T-cell (primary cell): ENCODE measurements at regions not wholly inside any gene's neighbourhood (a gene's known extent, or its start where the extent isn't known, plus 50 kb on each side); places are given as distances from the start of the nearest gene placed in this dataset.
"Not testable (repeated sequence)": the region's sequence is repeated elsewhere in the genome, so short reads cannot be mapped to it uniquely, and the experiment has no call there.

ENCODE experiments used
- ATAC-seq, 4 experiments: fragments of 200-7000 bp in 3 of 4; fragments of 150-1000 bp in 1 of 4; cut with Tn5 transposase; replicated peaks in 1 of 4; 1 replicate in 3 of 4; 2 replicates in 1 of 4; pipeline ENCODE4 v1.10.0; 2021; ENCODE audit warnings: moderate library complexity in 3 of 4, mild to moderate bottlenecking in 2 of 4, moderate number of reproducible peaks in 1 of 4
- CTCF ChIA-PET, 2 donors: fragments of 300-600 bp; sonication (Branson Sonifier 250); formaldehyde crosslinking; loops; one replicate each; lab custom pipeline; 2022; ENCODE audit warnings: antibody characterized with exemption in 2 of 2; lab: Charles Lee
- POLR2A ChIA-PET, 2 donors: fragments of 300-600 bp; sonication (Branson Sonifier 250); formaldehyde crosslinking; loops; one replicate each; lab custom pipeline; 2022; ENCODE audit warnings: antibody characterized with exemption in 2 of 2; lab: Charles Lee
- DNase-seq, 35 experiments: peaks; one replicate each; pipeline versions ENCODE4 v3.0.0 to v3.0.0-alpha.2; 2013 to 2023
- H3K27ac ChIP-seq: one replicate; pipeline ENCODE4 v1.5.1; 2013; ENCODE audit warnings: low read length
- H3K27me3 ChIP-seq, 2 experiments: replicated peaks in 1 of 2; 1 replicate in 1 of 2; 2 replicates in 1 of 2; pipeline versions ENCODE4 v1.6.1 to v1.7.0; 2013; ENCODE audit warnings: low read length in 1 of 2, mixed read lengths in 1 of 2; ENCODE audit not compliant: control insufficient read depth in 2 of 2, insufficient read depth in 2 of 2; ENCODE audit errors: extremely low read depth in 1 of 2
- H3K36me3 ChIP-seq, 2 donors: 1 replicate in 1 of 2; 2 replicates in 1 of 2; pipeline versions ENCODE4 v1.6.1 to v1.7.0; 2013; ENCODE audit warnings: low read length in 1 of 2; ENCODE audit not compliant: control insufficient read depth in 2 of 2, insufficient read depth in 1 of 2; ENCODE audit errors: extremely low read depth in 1 of 2
- H3K4me1 ChIP-seq, 2 experiments: 1 replicate in 1 of 2; 2 replicates in 1 of 2; pipeline versions ENCODE4 v1.6.1 to v1.7.0; 2013; ENCODE audit warnings: low read length in 2 of 2, mixed read lengths in 1 of 2; ENCODE audit not compliant: insufficient read depth in 2 of 2, control insufficient read depth in 1 of 2; ENCODE audit errors: extremely low read depth in 1 of 2
- H3K4me3 ChIP-seq, 2 donors: 1 replicate in 1 of 2; 2 replicates in 1 of 2; pipeline versions ENCODE4 v1.5.1 to v1.7.0; 2013; ENCODE audit warnings: mild to moderate bottlenecking in 2 of 2, low read length in 1 of 2, moderate library complexity in 1 of 2; ENCODE audit not compliant: control insufficient read depth in 1 of 2; ENCODE audit errors: extremely low read depth in 1 of 2
- H3K9me3 ChIP-seq: 2 replicates; pipeline ENCODE4 v1.7.0; 2013
- H3K27ac Mint-ChIP-seq, 2 donors: one replicate each; pipeline ENCODE4 v1.8.0; 2020 to 2021; ENCODE audit warnings: mild to moderate bottlenecking in 2 of 2, mixed read lengths in 2 of 2
- H3K27me3 Mint-ChIP-seq, 2 donors: one replicate each; pipeline ENCODE4 v1.8.0; 2021 to 2022; ENCODE audit warnings: mixed read lengths in 2 of 2
- H3K36me3 Mint-ChIP-seq: one replicate; pipeline ENCODE4 v1.8.0; 2021; ENCODE audit warnings: mixed read lengths
- H3K4me1 Mint-ChIP-seq, 3 donors: one replicate each; pipeline ENCODE4 v1.8.0; 2020 to 2022; ENCODE audit warnings: mixed read lengths in 3 of 3, mild to moderate bottlenecking in 1 of 3
- H3K4me3 Mint-ChIP-seq, 3 donors: one replicate each; pipeline ENCODE4 v1.8.0; 2020 to 2022; ENCODE audit warnings: mild to moderate bottlenecking in 3 of 3, mixed read lengths in 3 of 3, moderate library complexity in 3 of 3
- H3K9me3 Mint-ChIP-seq, 3 donors: one replicate each; pipeline ENCODE4 v1.8.0; 2020 to 2022; ENCODE audit warnings: mixed read lengths in 3 of 3
- WGBS: methylation state at CpG from one replicate; pipeline ENCODE4 v1.1.5; 2013; ENCODE audit warnings: missing lambda C conversion rate; ENCODE audit not compliant: insufficient coverage; 5-methylcytosine and 5-hydroxymethylcytosine counted together

DNA sequence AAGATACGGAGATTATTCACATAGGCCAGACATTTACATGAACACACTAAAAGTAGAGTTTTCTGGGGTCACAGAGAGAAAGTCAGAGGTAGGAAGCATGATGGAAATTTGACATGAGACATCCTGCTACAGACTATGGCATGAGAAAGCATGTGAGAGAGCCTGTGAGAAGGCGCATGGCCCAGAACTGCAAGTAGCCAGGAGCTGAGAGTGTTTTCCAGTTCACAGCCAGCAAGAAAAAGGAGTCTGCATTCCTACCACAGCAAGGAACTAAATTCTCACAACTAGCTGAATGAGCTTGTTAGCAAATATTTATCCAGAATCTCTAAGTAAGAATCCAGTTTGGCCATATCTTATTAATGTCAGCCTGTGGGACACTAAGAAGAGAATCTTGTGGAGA is 673.3 kb downstream of the BRINP3 start:
- no peaks in the 10 kb centered on the region for H3K36me3 Mint-ChIP-seq
- H3K4me3 Mint-ChIP-seq: no peak overlapping the region
- POLR2A ChIA-PET: no interaction called here
- H3K4me1 Mint-ChIP-seq: no peaks in the 10 kb centered on the region
- Histone ChIP-seq H3K36me3 (no peaks in the 10 kb centered on the region), H3K4me1 (no peaks in the 10 kb centered on the region), H3K27ac (no peak overlapping the region), H3K27me3 (no peaks in the 10 kb centered on the region), H3K9me3 (no peaks in the 10 kb centered on the region), H3K4me3 (no peak overlapping the region)
- peaks cover 5 to 20% (median 11%) of the 10 kb centered on the region in 3 donors for H3K9me3 Mint-ChIP-seq
- no peak overlapping the region for H3K27ac Mint-ChIP-seq
- CTCF ChIA-PET: no interaction called here
- WGBS: no CpG with 5 or more reads among the region's 2 CpGs
- ATAC-seq: no peak
- DNase-seq: no peak
- H3K27me3 Mint-ChIP-seq: no peaks in the 10 kb centered on the region

DNA sequence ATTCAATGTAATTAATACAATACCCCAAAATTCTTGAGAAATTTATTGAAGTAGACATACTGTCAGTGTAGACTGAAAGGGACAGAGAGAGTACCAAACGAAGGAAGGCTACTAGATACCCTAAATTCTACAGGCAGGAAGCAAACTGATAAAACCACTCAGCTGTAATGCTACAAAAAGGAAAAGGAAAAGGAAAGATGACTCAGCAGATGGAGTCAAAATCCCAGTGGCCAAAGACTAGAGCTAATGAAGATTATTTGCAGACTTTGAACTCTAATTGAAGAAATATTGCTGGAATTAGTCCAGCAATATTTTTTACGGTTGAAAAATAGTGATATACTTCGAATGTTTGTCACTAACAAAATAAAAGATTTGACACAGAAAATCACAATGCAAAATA is 671.9 kb downstream of the BRINP3 start:
- H3K27ac ChIP-seq: no peak overlapping the region
- no peak overlapping the region for H3K27ac Mint-ChIP-seq
- no peaks in the 10 kb centered on the region for H3K4me1 Mint-ChIP-seq
- no peaks in the 10 kb centered on the region for H3K36me3 Mint-ChIP-seq
- H3K9me3 ChIP-seq: no peaks in the 10 kb centered on the region
- ChIA-PET POLR2A (no interaction called here), CTCF (no interaction called here)
- H3K27me3 Mint-ChIP-seq: no peaks in the 10 kb centered on the region
- H3K4me3 Mint-ChIP-seq: no peak overlapping the region
- H3K36me3 ChIP-seq: no peaks in the 10 kb centered on the region
- peaks cover 2 to 17% (median 11%) of the 10 kb centered on the region in 3 donors for H3K9me3 Mint-ChIP-seq
- DNase-seq (no peak), ATAC-seq (no peak)
- no CpG with 5 or more reads among the region's 3 CpGs for WGBS
- H3K4me3 ChIP-seq: no peak overlapping the region
- H3K27me3 ChIP-seq: no peaks in the 10 kb centered on the region
- no peaks in the 10 kb centered on the region for H3K4me1 ChIP-seq

- H3K36me3 Mint-ChIP-seq, H3K4me1 ChIP-seq, CTCF ChIA-PET, H3K9me3 ChIP-seq, H3K27ac Mint-ChIP-seq, POLR2A ChIA-PET, ATAC-seq, H3K27ac ChIP-seq, H3K4me3 ChIP-seq, H3K36me3 ChIP-seq, H3K4me1 Mint-ChIP-seq, H3K27me3 Mint-ChIP-seq, H3K27me3 ChIP-seq, H3K9me3 Mint-ChIP-seq, H3K4me3 Mint-ChIP-seq, DNase-seq: not testable (repeated sequence)
- 76% methylated on average over 6 of the region's 10 CpGs for WGBS
Measured at GRCh38 chr1:189810639-189811038, 667.0 kb downstream of the BRINP3 start.

DNA sequence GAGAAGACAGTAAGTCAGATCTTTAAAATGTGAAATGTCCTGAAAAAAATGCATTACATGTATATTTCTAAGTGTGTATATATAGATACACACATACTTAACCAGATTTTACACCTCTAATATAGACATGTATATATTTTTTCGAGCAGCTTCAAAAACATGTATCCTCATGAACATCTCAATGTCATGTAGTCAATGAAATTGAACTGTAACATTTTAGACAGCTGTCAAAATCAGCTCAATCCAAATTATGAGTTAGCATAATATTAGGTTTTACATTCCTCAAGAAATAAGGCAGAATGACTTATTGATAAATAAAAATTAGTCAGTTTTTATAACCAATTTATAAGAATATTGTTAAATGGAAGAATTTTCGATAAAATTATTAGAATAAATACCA is 665.7 kb downstream of the BRINP3 start:
- H3K9me3 Mint-ChIP-seq: peaks cover under 1 to 6% (median 3%) of the 10 kb centered on the region in 3 donors
- H3K4me3 Mint-ChIP-seq: no peak overlapping the region
- H3K9me3 ChIP-seq: no peaks in the 10 kb centered on the region
- H3K4me3 ChIP-seq: no peak overlapping the region
- H3K4me1 Mint-ChIP-seq: no peaks in the 10 kb centered on the region
- H3K36me3 Mint-ChIP-seq: no peaks in the 10 kb centered on the region
- ChIA-PET POLR2A (no interaction called here), CTCF (no interaction called here)
- H3K27ac ChIP-seq: no peak overlapping the region
- H3K27me3 Mint-ChIP-seq: no peaks in the 10 kb centered on the region
- no peak for ATAC-seq
- no peak overlapping the region for H3K27ac Mint-ChIP-seq
- no peaks in the 10 kb centered on the region for H3K4me1 ChIP-seq
- no peaks in the 10 kb centered on the region for H3K27me3 ChIP-seq
- no peak for DNase-seq
- H3K36me3 ChIP-seq: no peaks in the 10 kb centered on the region
- WGBS: no CpG with 5 or more reads among the region's 2 CpGs

DNA sequence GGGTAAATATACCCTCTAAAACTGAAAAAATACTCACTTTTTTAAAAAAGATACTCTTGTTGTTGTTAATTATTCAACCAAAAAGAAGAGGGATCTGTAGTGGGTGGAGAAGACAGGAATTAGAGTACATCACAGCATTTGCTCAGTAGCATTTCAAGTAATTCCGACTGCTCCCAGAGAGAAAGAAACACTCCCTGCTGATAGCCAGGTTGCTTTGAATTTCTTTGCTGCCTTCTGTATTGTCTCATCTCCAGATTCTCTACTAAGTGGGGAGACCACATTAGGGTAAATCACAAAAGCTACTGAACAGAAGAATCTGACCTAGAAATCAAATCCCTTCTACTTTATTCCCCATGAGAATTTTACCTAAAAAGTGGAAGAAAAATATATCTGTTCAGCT is 661.1 kb downstream of the BRINP3 start:
- ATAC-seq (no peak), DNase-seq (no peak)
- Mint-ChIP-seq H3K4me3 (no peak overlapping the region), H3K4me1 (no peaks in the 10 kb centered on the region), H3K27me3 (no peaks in the 10 kb centered on the region), H3K36me3 (no peaks in the 10 kb centered on the region), H3K9me3 (peaks cover 8 to 10% (median 8%) of the 10 kb centered on the region in 3 donors), H3K27ac (no peak overlapping the region)
- 75% methylated on average over 1 of the region's 1 CpG for WGBS
- H3K27ac ChIP-seq: no peak overlapping the region
- H3K27me3 ChIP-seq: no peaks in the 10 kb centered on the region
- H3K4me3 ChIP-seq: no peak overlapping the region
- H3K4me1 ChIP-seq: no peaks in the 10 kb centered on the region
- H3K9me3 ChIP-seq: no peaks in the 10 kb centered on the region
- ChIA-PET CTCF (no interaction called here), POLR2A (no interaction called here)
- H3K36me3 ChIP-seq: no peaks in the 10 kb centered on the region

DNA sequence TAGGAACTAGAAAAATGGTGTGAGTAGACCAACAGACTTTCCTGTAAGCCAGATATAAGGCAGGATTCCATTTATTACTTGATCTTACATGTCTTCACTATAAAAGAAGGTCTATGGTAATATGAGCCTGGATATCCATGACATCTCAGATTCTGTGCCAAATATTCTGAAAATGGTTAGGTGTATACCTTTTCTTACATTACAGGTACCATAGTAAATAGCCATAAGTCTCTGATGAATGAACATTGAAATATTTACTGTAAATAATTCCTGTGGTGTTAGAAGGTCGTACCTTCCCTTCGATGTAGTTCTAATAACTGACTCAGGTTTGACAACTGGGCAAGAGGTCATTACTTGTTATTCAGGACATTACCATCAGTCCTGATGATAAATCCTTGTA is 657.9 kb downstream of the BRINP3 start:
- no CpG with 5 or more reads among the region's 2 CpGs for WGBS
- ChIA-PET CTCF (no interaction called here), POLR2A (no interaction called here)
- H3K4me1 ChIP-seq: no peaks in the 10 kb centered on the region
- Mint-ChIP-seq H3K4me1 (no peaks in the 10 kb centered on the region), H3K27ac (no peak overlapping the region), H3K36me3 (no peaks in the 10 kb centered on the region), H3K4me3 (no peak overlapping the region), H3K9me3 (peaks cover 8 to 14% (median 12%) of the 10 kb centered on the region in 3 donors), H3K27me3 (no peaks in the 10 kb centered on the region)
- no peak for ATAC-seq
- H3K27ac ChIP-seq: no peak overlapping the region
- H3K4me3 ChIP-seq: no peak overlapping the region
- no peak for DNase-seq
- H3K9me3 ChIP-seq: no peaks in the 10 kb centered on the region
- H3K27me3 ChIP-seq: no peaks in the 10 kb centered on the region
- no peaks in the 10 kb centered on the region for H3K36me3 ChIP-seq

GRCh38 chr1:189821833-189822232 is 655.8 kb downstream of the BRINP3 start:
- H3K4me1 ChIP-seq: no peaks in the 10 kb centered on the region
- Mint-ChIP-seq H3K9me3 (peaks cover 15 to 18% (median 16%) of the 10 kb centered on the region in 3 donors), H3K27ac (no peak overlapping the region), H3K4me1 (no peaks in the 10 kb centered on the region), H3K36me3 (no peaks in the 10 kb centered on the region), H3K4me3 (no peak overlapping the region), H3K27me3 (no peaks in the 10 kb centered on the region)
- no CpG with 5 or more reads among the region's 1 CpG for WGBS
- DNase-seq: no peak
- no peaks in the 10 kb centered on the region for H3K27me3 ChIP-seq
- ChIA-PET CTCF (no interaction called here), POLR2A (no interaction called here)
- no peak for ATAC-seq
- no peaks in the 10 kb centered on the region for H3K36me3 ChIP-seq
- no peak overlapping the region for H3K27ac ChIP-seq
- H3K4me3 ChIP-seq: no peak overlapping the region
- no peaks in the 10 kb centered on the region for H3K9me3 ChIP-seq
